DOHH2 (cell line): ENCODE measurements at regions not wholly inside any gene's neighbourhood (a gene's known extent, or its start where the extent isn't known, plus 50 kb on each side); places are given as distances from the start of the nearest gene placed in this dataset.
"Not testable (repeated sequence)": the region's sequence is repeated elsewhere in the genome, so short reads cannot be mapped to it uniquely, and the experiment has no call there.

Experiments
- CTCF ChIP-seq: fragments of 200-600 bp; sonication (generic); IDR thresholded peaks from one replicate; pipeline ENCODE4 v1.5.1; 2014; ENCODE audit warnings: antibody characterized with exemption, mild to moderate bottlenecking, low read depth, low read length; ENCODE audit not compliant: poor library complexity, severe bottlenecking
- EZH2phosphoT487 ChIP-seq: fragments of 200-600 bp; sonication (generic); IDR thresholded peaks from 2 replicates; pipeline ENCODE4 v1.6.1; 2017; ENCODE audit warnings: borderline replicate concordance, mild to moderate bottlenecking, antibody characterized with exemption, low read length, moderate library complexity, mixed read lengths

DNA sequence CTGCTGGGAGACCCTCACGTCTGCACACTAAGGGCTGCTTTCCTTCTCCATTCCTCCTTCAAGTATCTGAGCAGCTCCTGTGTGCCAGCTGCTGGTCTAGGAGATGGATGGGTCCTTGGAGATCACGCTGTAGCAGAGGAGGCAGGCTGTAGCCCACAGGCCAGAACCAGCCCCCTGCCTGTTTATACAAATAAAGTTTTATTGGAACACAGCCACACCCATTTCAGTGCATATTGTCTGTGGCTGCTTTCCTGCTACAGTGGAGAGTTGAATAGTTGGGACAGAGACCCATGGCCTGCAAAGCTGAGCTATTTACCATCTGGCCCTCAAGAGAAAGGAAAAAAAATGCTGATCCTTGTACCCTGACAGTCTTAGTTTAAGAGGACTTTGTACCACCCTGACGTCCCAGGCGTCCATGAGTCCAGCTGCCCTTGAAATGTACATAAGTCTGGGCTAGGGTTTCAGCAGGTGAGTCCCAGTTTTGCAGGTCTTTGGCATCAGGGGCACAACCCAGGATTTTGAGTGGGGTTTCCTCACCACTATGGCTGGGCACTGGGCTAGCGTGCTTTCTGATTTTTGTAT lies 95.8 kb downstream of the DEFB131A start:
- not testable (repeated sequence) for TF ChIP-seq CTCF, EZH2phosphoT487
